ENCODE measurements at regions not wholly inside any gene's neighbourhood (a gene's known extent, or its start where the extent isn't known, plus 50 kb on each side); places are given as distances from the start of the nearest gene placed in this dataset.

GRCh38 chr21:38081708-38082107 is 165.5 kb upstream of the KCNJ6 start:
- TF ChIP-seq RAD21 (IDR thresholded peaks at IDR 0.05; ENCODE audit: low read length), result no peak
- TF ChIP-seq CTCF (conservative IDR thresholded peaks at IDR 0.05; ENCODE audit: low read depth, low read length), result no peak
- TF ChIP-seq POLR2A (IDR thresholded peaks at IDR 0.05; ENCODE audit: low read depth, low read length), result no peak

All from IMR-90 (cell line).